SW 1271 (cell line): ENCODE measurements at regions not wholly inside any gene's neighbourhood (a gene's known extent, or its start where the extent isn't known, plus 50 kb on each side); places are given as distances from the start of the nearest gene placed in this dataset.
A peak's percentile ranks its signal among the peaks of the same experiment; 100 is the strongest.

Experiments
- DNase-seq, 2 experiments: peaks; one replicate each; lab custom pipeline; 2025; lab: John Stamatoyannopoulos, UW

GRCh38 chr3:107428051-107428858 is 51.0 kb downstream of the CCDC54 start:
- no peak for DNase-seq

GRCh38 chr3:107429320-107430181 is 52.3 kb downstream of the CCDC54 start:
- peak in 1 of 2 experiments; percentile 61 for DNase-seq

GRCh38 chr3:107430214-107430995 is 53.2 kb downstream of the CCDC54 start:
- DNase-seq = no peak

- DNase-seq = peak in 1 of 2 experiments; percentile 46
These were observed 53.7 kb downstream of the CCDC54 start for GRCh38 chr3:107430996-107431245.

GRCh38 chr3:107431246-107432012 is 54.2 kb downstream of the CCDC54 start:
- DNase-seq = peak; percentile 69 to 80

- no peak for DNase-seq
These were observed 54.8 kb downstream of the CCDC54 start for GRCh38 chr3:107432013-107432515.

- peak in 1 of 2 experiments; percentile 3 for DNase-seq
These were observed 55.4 kb downstream of the CCDC54 start for GRCh38 chr3:107432646-107433045.

- no peak for DNase-seq
These were observed 58.8 kb downstream of the CCDC54 start for GRCh38 chr3:107436029-107436428.

- no peak for DNase-seq
These were observed 61.4 kb downstream of the CCDC54 start for GRCh38 chr3:107438671-107439070.

GRCh38 chr3:107441617-107442016 is 64.4 kb downstream of the CCDC54 start:
- DNase-seq = no peak

GRCh38 chr3:107443461-107443860 is 66.2 kb downstream of the CCDC54 start:
- DNase-seq = no peak

- no peak for DNase-seq
These were observed 69.5 kb downstream of the CCDC54 start for GRCh38 chr3:107446706-107447105.

GRCh38 chr3:107450254-107450893 is 72.4 kb upstream of the BBX start:
- DNase-seq = no peak

- no peak for DNase-seq
These were observed 70.3 kb upstream of the BBX start for GRCh38 chr3:107452436-107452835.

GRCh38 chr3:107453504-107453903 is 69.3 kb upstream of the BBX start:
- DNase-seq = no peak

- DNase-seq = no peak
These were observed 67.1 kb upstream of the BBX start for GRCh38 chr3:107455621-107456020.

GRCh38 chr3:107456501-107456900 is 66.3 kb upstream of the BBX start:
- DNase-seq = no peak

- no peak for DNase-seq
These were observed 63.9 kb upstream of the BBX start for GRCh38 chr3:107458871-107459270.

- DNase-seq = no peak
These were observed 61.0 kb upstream of the BBX start for GRCh38 chr3:107461721-107462120.

- no peak for DNase-seq
These were observed 58.7 kb upstream of the BBX start for GRCh38 chr3:107464037-107464436.

GRCh38 chr3:107465064-107465631 is 57.6 kb upstream of the BBX start:
- no peak for DNase-seq
